ENCODE measurements at regions not wholly inside any gene's neighbourhood (a gene's known extent, or its start where the extent isn't known, plus 50 kb on each side); places are given as distances from the start of the nearest gene placed in this dataset.

- TF ChIP-seq POLR2A (IDR thresholded peaks at IDR 0.05) = no peak
- TF ChIP-seq CTCF (IDR thresholded peaks at IDR 0.05) = no peak
Observed at GRCh38 chr11:10631761-10632160, 61.8 kb downstream of the IRAG1 start.
